GM23338 (cell line): ENCODE measurements at regions not wholly inside any gene's neighbourhood (a gene's known extent, or its start where the extent isn't known, plus 50 kb on each side); places are given as distances from the start of the nearest gene placed in this dataset.

ENCODE experiments used
- ATAC-seq: fragments of 200-7000 bp; cut with Tn5 transposase; 3 replicates; pipeline ENCODE4 v1.9.1; 2020
- DNase-seq: peaks from one replicate; pipeline ENCODE4 v3.0.0-alpha.2; 2015; ENCODE audit warnings: low spot score
- H2AFZ ChIP-seq: fragments of 200-600 bp; sonication (generic); 2 replicates; pipeline ENCODE4 v1.8.0; 2016; ENCODE audit warnings: antibody characterized with exemption, mild to moderate bottlenecking, moderate library complexity
- H3F3A ChIP-seq: fragments of 200-600 bp; sonication (generic); replicated peaks from 2 replicates; pipeline ENCODE4 v1.8.0; 2017; ENCODE audit warnings: antibody characterized with exemption, mixed run types, low read depth
- H3K27ac ChIP-seq: fragments of 200-600 bp; sonication (generic); 2 replicates; pipeline ENCODE4 v1.6.1; 2016; ENCODE audit warnings: low read depth
- H3K27me3 ChIP-seq: fragments of 200-600 bp; sonication (generic); 2 replicates; pipeline ENCODE4 v1.8.0; 2016; ENCODE audit warnings: mild to moderate bottlenecking, mixed run types, moderate library complexity; ENCODE audit not compliant: insufficient read depth
- H3K36me3 ChIP-seq: fragments of 200-600 bp; sonication (generic); 2 replicates; pipeline ENCODE4 v1.8.0; 2016; ENCODE audit warnings: mild to moderate bottlenecking; ENCODE audit not compliant: insufficient read depth
- H3K4me1 ChIP-seq: fragments of 200-600 bp; sonication (generic); 2 replicates; pipeline ENCODE4 v1.8.0; 2016; ENCODE audit warnings: mild to moderate bottlenecking, moderate library complexity; ENCODE audit not compliant: insufficient read depth
- H3K4me2 ChIP-seq: fragments of 200-600 bp; sonication (generic); 2 replicates; pipeline ENCODE4 v1.7.1; 2017; ENCODE audit warnings: mixed run types
- H3K4me3 ChIP-seq: fragments of 200-600 bp; sonication (generic); 2 replicates; pipeline ENCODE4 v1.6.1; 2016; ENCODE audit warnings: mixed run types
- H3K79me2 ChIP-seq: fragments of 200-600 bp; sonication (generic); replicated peaks from 2 replicates; pipeline ENCODE4 v1.8.0; 2017; ENCODE audit warnings: mild to moderate bottlenecking; ENCODE audit not compliant: insufficient read depth
- H3K9me2 ChIP-seq: fragments of 200-600 bp; sonication (generic); 2 replicates; pipeline ENCODE4 v1.8.0; 2017; ENCODE audit not compliant: insufficient read depth
- H4K20me1 ChIP-seq: fragments of 200-600 bp; sonication (generic); replicated peaks from 2 replicates; pipeline ENCODE4 v1.8.0; 2017; ENCODE audit warnings: mild to moderate bottlenecking; ENCODE audit not compliant: insufficient read depth
- H3K27ac Mint-ChIP-seq: 2 replicates; pipeline ENCODE4 v1.8.0; 2020; ENCODE audit warnings: inconsistent platforms, mild to moderate bottlenecking, moderate library complexity, mixed read lengths
- H3K27me3 Mint-ChIP-seq: 3 replicates; pipeline ENCODE4 v1.8.0; 2022; ENCODE audit warnings: low read depth, mild to moderate bottlenecking, moderate library complexity, mixed read lengths, inconsistent platforms; ENCODE audit not compliant: insufficient read depth, poor library complexity
- H3K36me3 Mint-ChIP-seq: 3 replicates; pipeline ENCODE4 v1.8.0; 2021; ENCODE audit warnings: low read depth, mild to moderate bottlenecking, inconsistent platforms, moderate library complexity, mixed read lengths
- H3K4me1 Mint-ChIP-seq: 3 replicates; pipeline ENCODE4 v1.8.0; 2020; ENCODE audit warnings: mild to moderate bottlenecking, inconsistent platforms, mixed read lengths
- H3K4me3 Mint-ChIP-seq: 3 replicates; pipeline ENCODE4 v1.8.0; 2021; ENCODE audit warnings: moderate library complexity, mild to moderate bottlenecking, inconsistent platforms, mixed read lengths
- H3K9me3 Mint-ChIP-seq: 3 replicates; pipeline ENCODE4 v1.8.0; 2020; ENCODE audit warnings: moderate library complexity, mild to moderate bottlenecking, inconsistent platforms, mixed read lengths
- CREB1 ChIP-seq: fragments of 250-450 bp; sonication (Bioruptor Pico); IDR thresholded peaks from 2 replicates; pipeline ENCODE4 v1.5.0; 2020; ENCODE audit warnings: low read depth, mild to moderate bottlenecking, moderate library complexity
- EZH2phosphoT487 ChIP-seq: fragments of 200-600 bp; sonication (generic); IDR thresholded peaks from one replicate; pipeline ENCODE4 v1.8.1; 2018; ENCODE audit warnings: antibody characterized with exemption; ENCODE audit not compliant: unreplicated experiment
- JUNB ChIP-seq: IDR thresholded peaks from one replicate; pipeline ENCODE4 v1.6.1; 2016; ENCODE audit warnings: antibody characterized with exemption; ENCODE audit not compliant: unreplicated experiment
- POLR2AphosphoS5 ChIP-seq: IDR thresholded peaks from 2 replicates; pipeline ENCODE4 v1.6.1; 2016; ENCODE audit warnings: antibody characterized with exemption, low read depth
- STAT1 ChIP-seq: IDR thresholded peaks from one replicate; pipeline ENCODE4 v1.6.1; 2016; ENCODE audit warnings: antibody characterized with exemption; ENCODE audit not compliant: unreplicated experiment
- ZNF114 ChIP-seq: fragments of 250-450 bp; sonication (Bioruptor Pico); IDR thresholded peaks from 2 replicates; pipeline ENCODE4 v1.5.0; 2020; ENCODE audit warnings: mild to moderate bottlenecking, moderate library complexity
- ZNF331 ChIP-seq: fragments of 250-450 bp; sonication (Bioruptor Pico); IDR thresholded peaks from 2 replicates; pipeline ENCODE4 v1.5.0; 2020; ENCODE audit warnings: low read depth, mild to moderate bottlenecking, moderate library complexity
- ZNF462 ChIP-seq: fragments of 250-450 bp; sonication (Bioruptor Pico); IDR thresholded peaks from 2 replicates; pipeline ENCODE4 v1.5.0; 2020; ENCODE audit warnings: mild to moderate bottlenecking, moderate library complexity
- TF ChIP-seq, protein P1 (sequence below): IDR thresholded peaks from 2 replicates; pipeline ENCODE4 v1.6.1; 2016; ENCODE audit warnings: antibody characterized with exemption
- TF ChIP-seq, protein P2 (sequence below): IDR thresholded peaks from one replicate; pipeline ENCODE4 v1.6.1; 2018; ENCODE audit warnings: antibody characterized with exemption; ENCODE audit not compliant: unreplicated experiment
- TF ChIP-seq, protein P3 (sequence below), 2 experiments: fragments of 200-600 bp in 1 of 2; sonication (generic) in 1 of 2; conservative IDR thresholded peaks; 2 replicates each; pipeline versions ENCODE4 v1.5.1 to v1.6.1; 2016 to 2017; ENCODE audit warnings: antibody characterized with exemption in 2 of 2, low read depth in 2 of 2, mild to moderate bottlenecking in 2 of 2, moderate library complexity in 1 of 2

DNA sequence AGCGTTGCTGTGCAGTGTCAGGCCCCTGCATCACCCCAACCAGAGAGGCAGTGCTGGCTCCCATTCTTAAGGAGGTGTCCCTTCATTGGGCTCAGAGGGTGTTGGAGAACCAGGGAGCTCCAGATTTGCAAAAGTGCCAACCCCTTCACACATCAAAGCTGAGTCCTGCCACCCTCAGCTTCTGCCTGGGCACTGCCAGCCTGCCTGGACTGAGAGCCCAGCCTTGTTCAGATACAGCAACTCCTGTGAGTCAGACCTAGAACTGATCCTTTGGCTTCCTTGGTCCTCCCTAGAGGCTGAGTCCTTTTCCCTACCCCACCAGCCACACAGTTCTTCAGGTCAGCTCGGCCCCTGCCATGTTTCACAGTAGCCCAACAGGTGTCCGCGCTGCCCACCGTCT is 424.9 kb upstream of the MYT1L start:
- no peak overlapping the region for H3K4me2 ChIP-seq
- TF ChIP-seq, protein P1, sequence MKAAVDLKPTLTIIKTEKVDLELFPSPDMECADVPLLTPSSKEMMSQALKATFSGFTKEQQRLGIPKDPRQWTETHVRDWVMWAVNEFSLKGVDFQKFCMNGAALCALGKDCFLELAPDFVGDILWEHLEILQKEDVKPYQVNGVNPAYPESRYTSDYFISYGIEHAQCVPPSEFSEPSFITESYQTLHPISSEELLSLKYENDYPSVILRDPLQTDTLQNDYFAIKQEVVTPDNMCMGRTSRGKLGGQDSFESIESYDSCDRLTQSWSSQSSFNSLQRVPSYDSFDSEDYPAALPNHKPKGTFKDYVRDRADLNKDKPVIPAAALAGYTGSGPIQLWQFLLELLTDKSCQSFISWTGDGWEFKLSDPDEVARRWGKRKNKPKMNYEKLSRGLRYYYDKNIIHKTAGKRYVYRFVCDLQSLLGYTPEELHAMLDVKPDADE = no peak
- TF ChIP-seq, protein P2, sequence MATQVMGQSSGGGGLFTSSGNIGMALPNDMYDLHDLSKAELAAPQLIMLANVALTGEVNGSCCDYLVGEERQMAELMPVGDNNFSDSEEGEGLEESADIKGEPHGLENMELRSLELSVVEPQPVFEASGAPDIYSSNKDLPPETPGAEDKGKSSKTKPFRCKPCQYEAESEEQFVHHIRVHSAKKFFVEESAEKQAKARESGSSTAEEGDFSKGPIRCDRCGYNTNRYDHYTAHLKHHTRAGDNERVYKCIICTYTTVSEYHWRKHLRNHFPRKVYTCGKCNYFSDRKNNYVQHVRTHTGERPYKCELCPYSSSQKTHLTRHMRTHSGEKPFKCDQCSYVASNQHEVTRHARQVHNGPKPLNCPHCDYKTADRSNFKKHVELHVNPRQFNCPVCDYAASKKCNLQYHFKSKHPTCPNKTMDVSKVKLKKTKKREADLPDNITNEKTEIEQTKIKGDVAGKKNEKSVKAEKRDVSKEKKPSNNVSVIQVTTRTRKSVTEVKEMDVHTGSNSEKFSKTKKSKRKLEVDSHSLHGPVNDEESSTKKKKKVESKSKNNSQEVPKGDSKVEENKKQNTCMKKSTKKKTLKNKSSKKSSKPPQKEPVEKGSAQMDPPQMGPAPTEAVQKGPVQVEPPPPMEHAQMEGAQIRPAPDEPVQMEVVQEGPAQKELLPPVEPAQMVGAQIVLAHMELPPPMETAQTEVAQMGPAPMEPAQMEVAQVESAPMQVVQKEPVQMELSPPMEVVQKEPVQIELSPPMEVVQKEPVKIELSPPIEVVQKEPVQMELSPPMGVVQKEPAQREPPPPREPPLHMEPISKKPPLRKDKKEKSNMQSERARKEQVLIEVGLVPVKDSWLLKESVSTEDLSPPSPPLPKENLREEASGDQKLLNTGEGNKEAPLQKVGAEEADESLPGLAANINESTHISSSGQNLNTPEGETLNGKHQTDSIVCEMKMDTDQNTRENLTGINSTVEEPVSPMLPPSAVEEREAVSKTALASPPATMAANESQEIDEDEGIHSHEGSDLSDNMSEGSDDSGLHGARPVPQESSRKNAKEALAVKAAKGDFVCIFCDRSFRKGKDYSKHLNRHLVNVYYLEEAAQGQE = no peak
- TF ChIP-seq, protein P3, sequence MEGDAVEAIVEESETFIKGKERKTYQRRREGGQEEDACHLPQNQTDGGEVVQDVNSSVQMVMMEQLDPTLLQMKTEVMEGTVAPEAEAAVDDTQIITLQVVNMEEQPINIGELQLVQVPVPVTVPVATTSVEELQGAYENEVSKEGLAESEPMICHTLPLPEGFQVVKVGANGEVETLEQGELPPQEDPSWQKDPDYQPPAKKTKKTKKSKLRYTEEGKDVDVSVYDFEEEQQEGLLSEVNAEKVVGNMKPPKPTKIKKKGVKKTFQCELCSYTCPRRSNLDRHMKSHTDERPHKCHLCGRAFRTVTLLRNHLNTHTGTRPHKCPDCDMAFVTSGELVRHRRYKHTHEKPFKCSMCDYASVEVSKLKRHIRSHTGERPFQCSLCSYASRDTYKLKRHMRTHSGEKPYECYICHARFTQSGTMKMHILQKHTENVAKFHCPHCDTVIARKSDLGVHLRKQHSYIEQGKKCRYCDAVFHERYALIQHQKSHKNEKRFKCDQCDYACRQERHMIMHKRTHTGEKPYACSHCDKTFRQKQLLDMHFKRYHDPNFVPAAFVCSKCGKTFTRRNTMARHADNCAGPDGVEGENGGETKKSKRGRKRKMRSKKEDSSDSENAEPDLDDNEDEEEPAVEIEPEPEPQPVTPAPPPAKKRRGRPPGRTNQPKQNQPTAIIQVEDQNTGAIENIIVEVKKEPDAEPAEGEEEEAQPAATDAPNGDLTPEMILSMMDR (conservative IDR thresholded peaks at IDR 0.05; ENCODE audit: low read depth in 2 of 2) = no peak
- TF ChIP-seq POLR2AphosphoS5 (no peak), ZNF462 (CRISPR knock-in tag) (no peak), EZH2phosphoT487 (no peak), JUNB (no peak), ZNF331 (no peak), CREB1 (CRISPR knock-in tag) (no peak), STAT1 (no peak), ZNF114 (CRISPR knock-in tag) (no peak)
- no peaks in the 10 kb centered on the region for H3K79me2 ChIP-seq
- no peaks in the 10 kb centered on the region for H3K9me2 ChIP-seq
- no peak overlapping the region for H3K27ac Mint-ChIP-seq
- no peaks in the 10 kb centered on the region for H3K36me3 ChIP-seq
- H3K9me3 Mint-ChIP-seq = peaks cover 41% of the 10 kb centered on the region
- H4K20me1 ChIP-seq = no peaks in the 10 kb centered on the region
- H3K4me3 ChIP-seq = no peak overlapping the region
- H3K27ac ChIP-seq = no peak overlapping the region
- H3K36me3 Mint-ChIP-seq = peaks cover 21% of the 10 kb centered on the region
- no peaks in the 10 kb centered on the region for H3F3A ChIP-seq
- no peak for ATAC-seq
- no peak for DNase-seq
- no peak overlapping the region for H3K4me3 Mint-ChIP-seq
- no peaks in the 10 kb centered on the region for H3K4me1 ChIP-seq
- peaks cover 6% of the 10 kb centered on the region for H3K27me3 Mint-ChIP-seq
- H2AFZ ChIP-seq = no peak overlapping the region
- H3K27me3 ChIP-seq = no peaks in the 10 kb centered on the region
- no peaks in the 10 kb centered on the region for H3K4me1 Mint-ChIP-seq
